ENCODE measurements at regions not wholly inside any gene's neighbourhood (a gene's known extent, or its start where the extent isn't known, plus 50 kb on each side); places are given as distances from the start of the nearest gene placed in this dataset. TPM values are rescaled to one million over a fixed set of nuclear protein-coding genes. Genes with fewer than 3 reads are reported as not detected.

Small RNA genes in the stretch of these regions (microRNA-seq; reads per million reads assigned to microRNA genes)
- not detected for gene MIR4417

Small RNA genes in the stretch of these regions (small RNA-seq; reads per million reads assigned to genes)
- gene MIR4417, result not detected

Data from neural progenitor cell (in vitro differentiated cells).